ENCODE measurements at regions not wholly inside any gene's neighbourhood (a gene's known extent, or its start where the extent isn't known, plus 50 kb on each side); places are given as distances from the start of the nearest gene placed in this dataset.
"Not testable (repeated sequence)": the region's sequence is repeated elsewhere in the genome, so short reads cannot be mapped to it uniquely, and the experiment has no call there.

- DNase-seq (ENCODE audit: low read depth) = no peak
These were observed 67.2 kb upstream of the ZNF527 start for GRCh38 chr19:37303591-37304171.

DNA sequence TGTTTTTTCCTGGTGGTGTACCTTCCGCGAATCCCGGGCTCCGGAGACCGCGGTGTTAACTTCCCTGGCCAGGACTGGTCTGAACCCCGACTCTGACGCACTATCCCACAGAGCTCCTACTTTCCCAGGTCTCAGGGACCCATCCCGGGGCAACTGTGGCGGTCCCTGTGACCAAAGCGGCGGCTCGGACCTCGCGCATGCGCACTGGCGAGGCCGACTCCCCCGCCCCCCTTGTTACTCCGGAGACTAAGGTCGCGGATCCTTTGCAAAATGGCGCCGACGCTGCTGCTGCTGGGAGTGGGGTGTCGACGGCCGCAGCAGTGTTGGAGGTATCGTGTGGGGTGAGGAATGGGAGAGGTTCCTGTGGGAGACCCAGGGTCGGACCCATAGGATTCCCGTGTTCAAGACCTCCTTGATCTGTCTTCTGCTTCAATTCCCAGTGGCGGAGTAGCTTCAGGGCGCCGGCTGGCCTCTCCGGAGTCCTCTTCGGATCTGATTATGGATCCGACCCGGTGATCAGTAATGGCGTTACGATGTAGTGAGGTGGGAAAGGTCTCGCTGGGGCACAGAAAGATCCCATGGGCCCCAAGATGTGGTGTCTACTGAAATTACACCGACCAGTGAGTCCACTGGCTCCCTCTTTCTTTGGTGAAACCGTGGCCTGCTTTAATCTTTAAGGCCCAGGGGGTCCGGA is 66.6 kb upstream of the ZNF527 start:
- no peak for DNase-seq (ENCODE audit: low read depth)

GRCh38 chr19:37304884-37305255 is 66.0 kb upstream of the ZNF527 start:
- DNase-seq (ENCODE audit: low read depth) = no peak

DNA sequence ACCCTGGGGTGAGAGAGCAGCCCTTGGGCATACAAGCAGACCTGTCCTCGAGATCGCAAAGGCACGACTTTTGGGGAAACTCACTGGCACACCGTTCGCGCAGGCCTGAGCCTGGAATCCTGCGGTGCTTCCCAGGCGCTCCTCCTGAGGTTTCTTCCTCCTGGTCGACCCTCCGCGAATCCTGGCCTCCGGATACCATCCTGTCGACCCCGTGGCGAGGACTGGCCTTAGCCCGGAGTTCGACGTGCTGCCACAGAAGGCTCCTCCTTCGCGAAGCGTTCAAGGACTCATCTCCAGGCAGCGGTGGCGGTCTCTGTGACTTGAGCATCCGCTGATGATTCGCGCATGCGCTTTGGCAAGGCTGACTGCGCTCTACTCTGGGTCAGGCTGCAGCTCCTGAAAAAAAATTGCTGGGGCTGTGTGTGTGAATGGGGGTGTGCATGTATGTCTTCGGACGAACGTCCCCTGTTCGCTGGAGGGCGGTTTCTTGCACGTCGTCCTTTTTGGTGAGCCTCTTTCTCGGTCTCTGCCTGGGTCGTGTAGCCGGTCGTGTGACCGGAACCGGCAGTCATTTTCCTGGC is 64.4 kb upstream of the ZNF527 start:
- no peak for DNase-seq (ENCODE audit: low read depth)

DNA sequence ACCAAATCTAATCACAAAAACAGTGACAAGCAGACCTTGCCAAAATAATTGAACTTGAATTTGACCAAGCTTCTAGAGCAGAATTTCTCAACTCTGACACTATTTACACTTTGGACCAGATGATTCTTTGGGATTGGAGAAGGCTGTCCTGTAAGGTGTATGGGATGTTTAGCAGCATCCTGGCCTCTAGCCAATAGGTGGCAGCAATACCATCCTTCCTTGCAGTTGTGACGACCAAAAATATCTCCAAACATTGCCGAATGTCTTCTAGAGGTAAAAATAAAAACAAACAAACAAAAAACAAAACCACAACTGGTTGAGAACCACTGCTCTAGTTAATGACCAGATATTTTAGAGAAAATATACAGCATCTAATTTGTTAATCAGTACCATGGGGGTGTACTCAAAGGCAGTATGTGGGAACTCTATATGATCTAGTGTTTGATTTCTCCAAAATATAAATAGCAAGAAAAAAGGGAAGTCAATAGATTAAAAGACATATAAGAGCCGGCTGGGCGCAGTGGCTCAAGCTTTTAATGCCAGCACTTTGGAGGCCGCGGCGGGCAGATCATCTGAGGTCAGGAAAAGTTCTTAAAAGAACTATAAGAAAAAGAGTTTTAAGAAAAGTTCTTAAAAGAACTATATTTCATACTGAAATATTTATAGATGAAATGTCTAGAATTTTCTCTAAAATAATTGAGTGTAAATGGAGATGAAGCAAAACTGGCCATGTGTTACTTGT is 60.9 kb upstream of the ZNF527 start:
- no peak for DNase-seq (ENCODE audit: low read depth)

- DNase-seq (ENCODE audit: low read depth) = not testable (repeated sequence)
These were observed 58.2 kb upstream of the ZNF527 start for GRCh38 chr19:37312531-37313334.

DNA sequence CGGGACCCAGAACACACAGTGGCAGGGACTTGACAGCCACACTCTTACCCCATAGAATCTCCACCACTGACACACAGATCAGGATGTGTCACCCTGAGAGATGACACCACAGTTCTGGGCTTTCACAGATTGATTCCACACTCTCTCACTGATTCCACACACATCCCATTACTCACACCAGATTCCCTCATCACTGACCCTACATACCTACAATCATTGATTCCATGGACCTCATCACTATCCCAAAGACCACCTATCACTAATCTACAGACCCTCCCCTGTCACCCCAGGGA is 57.6 kb upstream of the ZNF527 start:
- DNase-seq (ENCODE audit: low read depth) = no peak

- peak; percentile 75 for DNase-seq (ENCODE audit: low read depth)
These were observed 53.3 kb upstream of the ZNF527 start for GRCh38 chr19:37317403-37318209.

GRCh38 chr19:37320988-37321387 is 49.9 kb upstream of the ZNF527 start:
- not testable (repeated sequence) for DNase-seq (ENCODE audit: low read depth)
